HG03135 (cell line): ENCODE measurements at regions not wholly inside any gene's neighbourhood (a gene's known extent, or its start where the extent isn't known, plus 50 kb on each side); places are given as distances from the start of the nearest gene placed in this dataset.
"Not testable (repeated sequence)": the region's sequence is repeated elsewhere in the genome, so short reads cannot be mapped to it uniquely, and the experiment has no call there.

ENCODE experiments used
- ATAC-seq: cut with Tn5 transposase; IDR thresholded peaks from one replicate; pipeline ENCODE4 v1.9.1; 2021; ENCODE audit warnings: mild to moderate bottlenecking, moderate library complexity; ENCODE audit not compliant: unreplicated experiment

GRCh38 chr1:149354579-149354978 lies 120.3 kb upstream of the NBPF19 start:
- ATAC-seq: not testable (repeated sequence)

DNA sequence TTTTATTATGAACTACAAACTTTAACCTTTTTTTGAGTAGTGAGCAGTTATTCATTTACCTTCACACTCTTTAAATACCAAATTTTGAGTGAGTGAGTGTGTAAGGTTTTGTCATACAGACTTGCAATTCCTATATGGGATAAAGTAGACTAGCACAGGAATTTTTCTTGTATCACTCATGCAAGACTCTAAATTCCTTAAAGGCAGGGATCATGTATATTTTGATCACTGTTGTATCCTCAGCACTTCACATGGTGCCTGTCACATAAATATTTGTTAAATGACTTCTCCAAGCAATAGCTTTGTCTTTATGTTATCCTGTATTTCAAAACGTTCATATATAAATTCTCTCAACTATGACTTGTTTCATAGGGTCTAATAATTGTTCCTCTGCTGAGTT lies 119.1 kb upstream of the NBPF19 start:
- not testable (repeated sequence) for ATAC-seq

GRCh38 chr1:149356152-149356551 lies 118.7 kb upstream of the NBPF19 start:
- not testable (repeated sequence) for ATAC-seq

GRCh38 chr1:149360351-149360750 lies 114.5 kb upstream of the NBPF19 start:
- not testable (repeated sequence) for ATAC-seq

GRCh38 chr1:149361310-149361709 lies 113.5 kb upstream of the NBPF19 start:
- not testable (repeated sequence) for ATAC-seq

- not testable (repeated sequence) for ATAC-seq
These were observed 110.5 kb upstream of the NBPF19 start for GRCh38 chr1:149364188-149364981.

DNA sequence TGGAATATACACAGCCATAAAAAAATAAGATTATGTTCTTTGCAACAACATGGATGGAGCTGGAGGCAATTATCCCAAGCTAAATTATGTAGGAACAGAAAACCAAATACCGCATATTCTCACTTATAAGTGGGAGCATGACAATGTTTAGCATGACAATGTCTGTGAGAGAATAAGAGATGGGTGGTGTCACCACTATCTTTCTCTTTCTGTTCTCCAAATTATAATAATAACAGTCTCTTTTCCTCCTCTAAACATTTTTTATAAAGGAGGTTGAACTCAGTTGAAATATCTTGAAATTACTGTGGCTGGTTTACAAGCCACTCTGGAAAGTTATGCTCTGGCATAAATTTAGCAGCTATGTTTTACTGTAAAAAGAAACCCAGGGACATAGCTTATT lies 108.4 kb upstream of the NBPF19 start:
- ATAC-seq: not testable (repeated sequence)

GRCh38 chr1:149367472-149368044 lies 107.3 kb upstream of the NBPF19 start:
- not testable (repeated sequence) for ATAC-seq

DNA sequence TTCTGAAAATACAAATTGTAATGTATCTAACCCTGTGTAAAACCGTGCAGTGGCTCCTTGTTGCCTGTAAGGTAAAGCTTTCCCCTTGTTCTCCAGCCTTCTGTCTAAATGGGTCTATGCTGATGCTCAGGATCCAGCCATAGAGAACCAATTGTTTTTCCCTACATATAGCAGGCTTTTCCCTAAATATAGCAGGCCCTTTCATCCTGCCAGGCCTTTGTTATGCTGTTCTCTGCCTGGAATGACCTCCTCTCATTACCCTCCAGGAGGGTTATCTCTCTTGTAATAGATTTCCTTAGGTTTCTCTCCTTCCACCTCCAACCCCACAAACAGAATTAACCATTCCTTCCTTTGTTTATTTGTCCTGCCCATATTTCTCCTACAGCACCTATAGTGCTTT lies 106.5 kb upstream of the NBPF19 start:
- ATAC-seq: not testable (repeated sequence)

DNA sequence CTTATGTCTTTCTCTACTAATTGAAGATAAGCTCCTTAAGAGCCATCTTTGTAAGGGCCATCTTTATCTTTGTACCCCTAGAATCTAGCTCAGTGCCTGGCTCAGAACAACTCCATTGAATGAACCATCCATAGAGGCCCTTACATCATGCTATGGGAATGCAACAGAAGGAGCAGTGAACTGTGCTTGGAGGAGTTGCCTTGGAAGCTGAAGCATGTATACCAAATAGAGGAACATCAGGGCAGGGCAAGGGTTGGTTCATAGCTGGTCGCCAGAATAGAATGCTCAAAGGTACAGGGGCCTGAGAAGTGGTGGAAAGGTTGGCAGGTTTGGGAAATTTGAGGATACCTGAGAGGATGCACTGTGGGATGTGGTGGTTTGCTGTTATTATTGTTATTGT lies 105.8 kb upstream of the NBPF19 start:
- ATAC-seq: not testable (repeated sequence)

GRCh38 chr1:149371955-149372354 lies 102.9 kb upstream of the NBPF19 start:
- ATAC-seq: not testable (repeated sequence)

GRCh38 chr1:149378462-149378861 lies 96.4 kb upstream of the NBPF19 start:
- not testable (repeated sequence) for ATAC-seq

DNA sequence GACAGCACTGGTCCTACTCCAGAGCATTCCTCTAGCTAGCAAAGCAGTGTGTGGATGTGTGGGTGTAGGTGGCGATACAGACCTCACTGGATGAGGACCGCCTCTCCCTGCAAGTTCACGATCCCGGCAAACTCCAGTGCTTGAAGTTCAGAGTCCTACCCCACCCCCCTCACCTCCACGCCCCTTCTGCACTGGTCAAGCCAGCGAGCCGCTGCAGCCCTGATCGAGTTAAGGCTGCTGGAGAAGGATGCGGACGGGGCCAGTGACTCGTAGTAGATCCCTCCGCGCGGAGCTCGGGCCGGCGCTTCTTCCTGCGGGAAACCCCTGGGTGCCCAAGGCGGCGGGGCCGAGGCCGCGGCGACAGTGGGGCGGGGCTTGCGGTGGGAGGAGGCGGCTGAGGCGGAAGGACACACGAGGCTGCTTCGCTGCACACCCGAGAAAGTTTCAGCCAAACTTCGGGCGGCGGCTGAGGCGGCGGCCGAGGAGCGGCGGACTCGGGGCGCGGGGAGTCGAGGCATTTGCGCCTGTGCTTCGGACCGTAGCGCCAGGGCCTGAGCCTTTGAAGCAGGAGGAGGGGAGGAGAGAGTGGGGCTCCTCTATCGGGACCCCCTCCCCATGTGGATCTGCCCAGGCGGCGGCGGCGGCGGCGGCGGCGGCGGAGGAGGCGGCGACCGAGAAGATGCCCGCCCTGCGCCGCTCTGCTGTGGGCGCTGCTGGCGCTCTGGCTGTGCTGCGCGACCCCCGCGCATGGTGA lies 84.5 kb upstream of the NBPF19 start:
- ATAC-seq: not testable (repeated sequence)

GRCh38 chr1:149390931-149391330 lies 83.9 kb upstream of the NBPF19 start:
- not testable (repeated sequence) for ATAC-seq

GRCh38 chr1:149395802-149396201 lies 79.0 kb upstream of the NBPF19 start:
- not testable (repeated sequence) for ATAC-seq

GRCh38 chr1:149398527-149398926 lies 76.3 kb upstream of the NBPF19 start:
- ATAC-seq: not testable (repeated sequence)

- ATAC-seq: not testable (repeated sequence)
These were observed 66.4 kb upstream of the NBPF19 start for GRCh38 chr1:149408404-149408803.

- not testable (repeated sequence) for ATAC-seq
These were observed 59.5 kb upstream of the NBPF19 start for GRCh38 chr1:149415373-149415772.

DNA sequence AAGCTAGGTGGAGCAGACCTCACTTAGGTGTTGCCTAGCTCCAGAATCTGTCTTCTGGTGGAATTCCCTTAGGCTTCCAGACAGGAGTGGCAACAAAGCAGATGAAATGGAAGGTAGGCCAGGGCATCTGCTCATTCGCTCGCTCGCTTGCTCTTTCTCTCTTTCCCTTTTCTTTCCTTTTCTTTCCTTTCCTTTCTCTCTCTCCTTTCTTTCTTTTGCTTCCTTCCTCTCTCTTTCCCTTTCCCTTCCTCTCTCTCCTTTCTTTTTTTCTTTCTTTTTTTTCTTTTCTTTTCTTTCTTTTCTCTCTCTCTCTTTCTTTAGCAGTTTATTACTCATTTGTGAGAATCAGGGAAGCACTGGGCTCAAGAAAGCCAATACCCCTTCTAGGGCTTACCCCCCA lies 56.1 kb upstream of the NBPF19 start:
- not testable (repeated sequence) for ATAC-seq

GRCh38 chr1:149423122-149423521 lies 51.7 kb upstream of the NBPF19 start:
- ATAC-seq: not testable (repeated sequence)
